Heart left ventricle (tissue), 13 donors: ENCODE measurements at regions not wholly inside any gene's neighbourhood (a gene's known extent, or its start where the extent isn't known, plus 50 kb on each side); places are given as distances from the start of the nearest gene placed in this dataset.

ENCODE experiments used
- CTCF ChIP-seq, 12 donors: fragments of 200-600 bp; sonication (generic) in 4 of 12; IDR thresholded peaks; one replicate each; pipeline versions ENCODE4 v1.5.0 to v1.8.0; 2018 to 2022; ENCODE audit warnings: antibody characterized with exemption in 12 of 12, mild to moderate bottlenecking in 5 of 12
- POLR2A ChIP-seq, 2 donors: fragments of 450-650 bp; IDR thresholded peaks; one replicate each; pipeline ENCODE4 v1.6.1; 2017; ENCODE audit warnings: antibody characterized with exemption in 2 of 2, mild to moderate bottlenecking in 2 of 2, moderate library complexity in 2 of 2
- donor health status: ischemic (EF 13 %, LVEDD 7.1; RV severe dilation, severe dysfunction).
- donor health status: DM: no; HTN: yes; CAD: no.
- donor health status: DM: no; HTN: no; CAD: no.
- donor health status: ischemic (EF 25% LVEDD 6.9; RV normal size, moderate dysfunction).
- donor health status: ischemic (EF 25% LVEDD 5.7; RV mildly dilated, moderate dysfunction).
- donor health status: ischemic (EF 35%, LVEDD 5.7; RV mildly dilated, moderate dysfunction).
- donor health status: nonischemic (EF 11% LVEDD 7.7; RV severe dilation, severe dysfunction).
- donor health status: DM: yes; HTN: yes; CAD: no.
- donor health status: PGD.
- donor health status: ischemic (EF 29% LVEDD 5.4; RV normal size, mild dysfunction).
- donor health status: nonischemic (EF 23%, LVEDD 6.1; RV moderate dilation, normal function).

GRCh38 chr7:135858851-135859250 is 110.2 kb upstream of the FAM180A start:
- TF ChIP-seq CTCF (IDR thresholded peaks at IDR 0.05) (no peak), POLR2A (IDR thresholded peaks at IDR 0.05) (no peak)
